H1 (cell line): ENCODE measurements at regions not wholly inside any gene's neighbourhood (a gene's known extent, or its start where the extent isn't known, plus 50 kb on each side); places are given as distances from the start of the nearest gene placed in this dataset.
A peak's percentile ranks its signal among the peaks of the same experiment; 100 is the strongest.

Experiments used
- CTCF ChIA-PET: fragments of 300-600 bp; sonication (Branson Sonifier 250); formaldehyde crosslinking; loops from one replicate; lab custom pipeline; 2021; ENCODE audit not compliant: partially characterized antibody; lab: Charles Lee
- POLR2A ChIA-PET: fragments of 300-600 bp; sonication (Branson Sonifier 250); formaldehyde crosslinking; loops from one replicate; lab custom pipeline; 2021; ENCODE audit warnings: inconsistent platforms; ENCODE audit not compliant: partially characterized antibody; lab: Charles Lee
- DNase-seq, 2 experiments: peaks; one replicate each; pipeline versions ENCODE4 v3.0.0 to v3.0.0-alpha.2; 2010 to 2022; ENCODE audit warnings: low spot score in 2 of 2, low read depth in 1 of 2, mixed read lengths in 1 of 2
- FAIRE-seq: peaks from 2 replicates; lab custom pipeline; 2011; peaks lifted over from hg19 to GRCh38; lab: Jason Lieb, UNC
- H2AFZ ChIP-seq: 2 replicates; pipeline ENCODE4 v1.8.1; 2012; ENCODE audit warnings: low read length, inconsistent platforms
- H2AK5ac ChIP-seq: 2 replicates; pipeline ENCODE4 v1.6.1; 2013; ENCODE audit warnings: low read depth, low read length
- H2BK120ac ChIP-seq: replicated peaks from 2 replicates; pipeline ENCODE3; 2013; ENCODE audit warnings: low read depth, low read length, inconsistent platforms
- H2BK12ac ChIP-seq: 2 replicates; pipeline ENCODE4 v1.6.1; 2013; ENCODE audit warnings: low read depth, low read length
- H2BK15ac ChIP-seq: 2 replicates; pipeline ENCODE4 v1.6.1; 2013; ENCODE audit warnings: low read length
- H2BK20ac ChIP-seq: 2 replicates; pipeline ENCODE4 v1.6.1; 2013; ENCODE audit warnings: low read length
- H2BK5ac ChIP-seq: 2 replicates; pipeline ENCODE4 v1.6.1; 2013; ENCODE audit warnings: low read depth, low read length
- H3K14ac ChIP-seq: 2 replicates; pipeline ENCODE4 v1.6.1; 2013; ENCODE audit warnings: inconsistent platforms; ENCODE audit not compliant: insufficient read length
- H3K18ac ChIP-seq: 2 replicates; pipeline ENCODE4 v1.6.1; 2013; ENCODE audit warnings: low read length; ENCODE audit errors: extremely low read depth
- H3K23ac ChIP-seq: 2 replicates; pipeline ENCODE4 v1.6.1; 2013; ENCODE audit warnings: inconsistent platforms; ENCODE audit not compliant: insufficient read length
- H3K23me2 ChIP-seq: 2 replicates; pipeline ENCODE4 v1.6.1; 2013; ENCODE audit warnings: low read depth, low read length
- H3K27ac ChIP-seq: 2 replicates; pipeline ENCODE4 v1.6.1; 2011; ENCODE audit warnings: low read depth, low read length, inconsistent platforms
- H3K27me3 ChIP-seq, 4 experiments: replicated peaks in 1 of 4; 1 replicate in 1 of 4; 2 replicates in 3 of 4; pipeline versions ENCODE4 v1.6.1 to v1.8.1; 2011 to 2013; ENCODE audit warnings: low read length in 3 of 4, mild to moderate bottlenecking in 3 of 4, inconsistent platforms in 2 of 4, mixed read lengths in 2 of 4, moderate library complexity in 1 of 4; ENCODE audit not compliant: control insufficient read depth in 3 of 4, insufficient read depth in 3 of 4; ENCODE audit errors: extremely low read depth in 1 of 4
- H3K36me3 ChIP-seq, 4 experiments: 2 replicates each; pipeline versions ENCODE4 v1.6.1 to v1.8.1; 2011 to 2013; ENCODE audit warnings: mild to moderate bottlenecking in 4 of 4, low read length in 3 of 4, moderate library complexity in 2 of 4, control low read depth in 1 of 4, inconsistent platforms in 1 of 4; ENCODE audit not compliant: insufficient read depth in 4 of 4, control insufficient read depth in 2 of 4
- H3K4ac ChIP-seq: replicated peaks from 2 replicates; pipeline ENCODE3; 2013; ENCODE audit warnings: low read length, low read depth, mixed read lengths, inconsistent platforms; ENCODE audit not compliant: insufficient read length
- H3K4me1 ChIP-seq, 4 experiments: replicated peaks in 1 of 4; 1 replicate in 1 of 4; 2 replicates in 3 of 4; pipeline versions ENCODE4 v1.6.1 to v1.8.1; 2011 to 2013; ENCODE audit warnings: low read length in 3 of 4, inconsistent platforms in 2 of 4, mixed read lengths in 1 of 4; ENCODE audit not compliant: insufficient read depth in 4 of 4, control insufficient read depth in 3 of 4
- H3K4me2 ChIP-seq, 2 experiments: 2 replicates each; pipeline versions ENCODE4 v1.6.1 to v1.8.1; 2011 to 2013; ENCODE audit warnings: low read depth in 2 of 2, low read length in 2 of 2, control low read depth in 1 of 2, inconsistent platforms in 1 of 2, mild to moderate bottlenecking in 1 of 2; ENCODE audit not compliant: insufficient read depth in 1 of 2
- H3K4me3 ChIP-seq, 4 experiments: fragments of 200-600, 300-600 bp in 1 of 4; sonication (generic), shearing (Covaris generic), sonication (Bioruptor Twin) in 1 of 4; 2 replicates each; pipeline versions ENCODE4 v1.5.1 to v1.8.1; 2011 to 2016; ENCODE audit warnings: low read length in 4 of 4, low read depth in 3 of 4, control low read depth in 2 of 4, inconsistent platforms in 2 of 4, mild to moderate bottlenecking in 2 of 4, mixed read lengths in 1 of 4, moderate library complexity in 1 of 4; ENCODE audit not compliant: insufficient read depth in 2 of 4; ENCODE audit errors: extremely low read depth in 1 of 4
- H3K56ac ChIP-seq: replicated peaks from 2 replicates; pipeline ENCODE3; 2013; ENCODE audit warnings: low read depth, mild to moderate bottlenecking, mixed read lengths, low read length, inconsistent platforms; ENCODE audit not compliant: insufficient read length
- H3K79me1 ChIP-seq: 2 replicates; pipeline ENCODE4 v1.6.1; 2013; ENCODE audit warnings: low read depth, low read length, control low read depth
- H3K79me2 ChIP-seq, 2 experiments: 2 replicates each; pipeline versions ENCODE4 v1.6.1 to v1.8.1; 2012 to 2013; ENCODE audit warnings: low read length in 2 of 2, mild to moderate bottlenecking in 2 of 2, inconsistent platforms in 1 of 2; ENCODE audit not compliant: insufficient read depth in 2 of 2, control insufficient read depth in 1 of 2
- H3K9ac ChIP-seq, 4 experiments: replicated peaks in 1 of 4; 1 replicate in 1 of 4; 2 replicates in 3 of 4; pipeline versions ENCODE4 v1.6.1 to v1.8.1; 2011 to 2013; ENCODE audit warnings: low read depth in 3 of 4, low read length in 3 of 4, control low read depth in 2 of 4, mild to moderate bottlenecking in 2 of 4, moderate library complexity in 2 of 4, inconsistent platforms in 1 of 4; ENCODE audit errors: extremely low read depth in 1 of 4
- H3K9me3 ChIP-seq, 2 experiments: 2 replicates each; pipeline versions ENCODE4 v1.6.1 to v1.8.1; 2012 to 2013; ENCODE audit warnings: mild to moderate bottlenecking in 2 of 2, moderate library complexity in 2 of 2, control low read depth in 1 of 2, inconsistent platforms in 1 of 2, low read depth in 1 of 2, low read length in 1 of 2, mixed read lengths in 1 of 2; ENCODE audit not compliant: insufficient read depth in 2 of 2
- H4K20me1 ChIP-seq, 2 experiments: replicated peaks in 1 of 2; 2 replicates each; pipeline versions ENCODE3 to v1.8.1; 2011 to 2013; ENCODE audit warnings: inconsistent platforms in 2 of 2, low read length in 2 of 2, mild to moderate bottlenecking in 1 of 2; ENCODE audit not compliant: insufficient read depth in 2 of 2, control insufficient read depth in 1 of 2
- H4K5ac ChIP-seq: 2 replicates; pipeline ENCODE4 v1.6.1; 2013; ENCODE audit warnings: low read length, low read depth, mixed read lengths, inconsistent platforms; ENCODE audit not compliant: insufficient read length
- H4K8ac ChIP-seq: 2 replicates; pipeline ENCODE4 v1.8.0; 2013; ENCODE audit warnings: mild to moderate bottlenecking, moderate library complexity, low read length, inconsistent platforms; ENCODE audit not compliant: insufficient read depth; ENCODE audit errors: extremely low read depth
- H4K91ac ChIP-seq: replicated peaks from 2 replicates; pipeline ENCODE3; 2013; ENCODE audit warnings: low read length, mixed read lengths, inconsistent platforms; ENCODE audit not compliant: insufficient read length
- ASH2L ChIP-seq: fragments of 200-600, 300-600 bp; sonication (generic); IDR thresholded peaks from one replicate; pipeline ENCODE4 v1.7.1; 2017; ENCODE audit warnings: low read length
- BACH1 ChIP-seq: IDR thresholded peaks from 2 replicates; pipeline ENCODE4 v1.6.1; 2012; ENCODE audit warnings: low read length, improper control_type of control experiment
- BCL11A ChIP-seq, 2 experiments: IDR thresholded peaks; one replicate each; pipeline ENCODE4 v1.6.1; 2011; ENCODE audit warnings: low read depth in 2 of 2, low read length in 2 of 2, mild to moderate bottlenecking in 2 of 2
- FOSL1 ChIP-seq: IDR thresholded peaks from 2 replicates; pipeline ENCODE4 v1.6.1; 2011; ENCODE audit warnings: mild to moderate bottlenecking, low read depth, low read length, moderate library complexity; ENCODE audit not compliant: insufficient read depth
- GTF2F1 ChIP-seq: IDR thresholded peaks from 2 replicates; pipeline ENCODE4 v1.6.1; 2012; ENCODE audit warnings: low read depth, low read length, improper control_type of control experiment, borderline replicate concordance
- JUN ChIP-seq: IDR thresholded peaks from 2 replicates; pipeline ENCODE4 v1.6.1; 2011; ENCODE audit warnings: low read depth, mild to moderate bottlenecking, improper control_type of control experiment, low read length
- JUND ChIP-seq: IDR thresholded peaks from 2 replicates; pipeline ENCODE4 v1.6.1; 2011; ENCODE audit warnings: mild to moderate bottlenecking, improper control_type of control experiment, low read length
- KDM4A ChIP-seq: IDR thresholded peaks from one replicate; pipeline ENCODE4 v1.7.1; 2012; ENCODE audit warnings: low read depth, mild to moderate bottlenecking, moderate library complexity, low read length, inconsistent platforms; ENCODE audit not compliant: severe bottlenecking
- SAP30 ChIP-seq: fragments of 300-600 bp; sonication (generic); IDR thresholded peaks from 2 replicates; pipeline ENCODE4 v1.7.1; 2012; ENCODE audit warnings: low read length, moderate library complexity, mild to moderate bottlenecking, inconsistent platforms; ENCODE audit not compliant: insufficient read depth, insufficient replicate concordance
- TBP ChIP-seq: IDR thresholded peaks from 2 replicates; pipeline ENCODE4 v1.6.1; 2011; ENCODE audit warnings: low read depth, low read length, improper control_type of control experiment
- TEAD4 ChIP-seq: IDR thresholded peaks from 2 replicates; pipeline ENCODE4 v1.6.1; 2012; ENCODE audit warnings: low read depth, low read length, inconsistent platforms, mixed read lengths
- YY1 ChIP-seq: IDR thresholded peaks from 2 replicates; pipeline ENCODE4 v1.6.1; 2011; ENCODE audit warnings: low read depth, mild to moderate bottlenecking, low read length
- WGBS, 2 experiments: shearing (Covaris generic) in 1 of 2; methylation state at CpG; one replicate each; pipeline versions ENCODE4 v1.1.6 to v1.1.7; 2013 to 2015; ENCODE audit warnings: low lambda C conversion rate in 2 of 2, mixed read lengths in 2 of 2, inconsistent platforms in 1 of 2, low coverage in 1 of 2, missing lambda C conversion rate in 1 of 2; ENCODE audit not compliant: insufficient replicate concordance in 2 of 2, insufficient coverage in 1 of 2, insufficient read length in 1 of 2; ENCODE audit errors: extremely low coverage in 1 of 2, missing lambda C conversion rate in 1 of 2; 5-methylcytosine and 5-hydroxymethylcytosine counted together

- no peak overlapping the region for H3K14ac ChIP-seq
- no peak overlapping the region for H2BK12ac ChIP-seq
- no peaks in the 10 kb centered on the region for H3K9me3 ChIP-seq
- H3K36me3 ChIP-seq, result no peaks in the 10 kb centered on the region
- no peak overlapping the region for H2AFZ ChIP-seq
- no peak overlapping the region for H2AK5ac ChIP-seq
- no peak overlapping the region for H2BK5ac ChIP-seq
- no peak overlapping the region for H2BK15ac ChIP-seq
- peak overlapping the region; percentile 39; the same call in 1 of the 2 replicates for H4K8ac ChIP-seq
- H3K23ac ChIP-seq, result no peak overlapping the region
- H4K91ac ChIP-seq, result no peak overlapping the region
- H3K4me2 ChIP-seq, result no peak overlapping the region
- H3K4me1 ChIP-seq, result no peaks in the 10 kb centered on the region; a peak in 1 of 7 replicates
- no peaks in the 10 kb centered on the region for H3K79me1 ChIP-seq
- no peaks in the 10 kb centered on the region for H3K79me2 ChIP-seq
- no peak overlapping the region for H2BK120ac ChIP-seq
- H3K27ac ChIP-seq, result no peak overlapping the region
- 89% methylated on average over 3 of the region's 3 CpGs; no CpG with 5 or more reads in 1 of the 2 experiments for WGBS, 2 experiments
- no peak overlapping the region for H3K18ac ChIP-seq
- H4K5ac ChIP-seq, result no peak overlapping the region
- POLR2A ChIA-PET, result no interaction called here
- H3K4me3 ChIP-seq, result no peak overlapping the region
- H3K27me3 ChIP-seq, result no peaks in the 10 kb centered on the region
- H3K4ac ChIP-seq, result no peak overlapping the region
- no peak overlapping the region for H3K9ac ChIP-seq
- TF ChIP-seq JUN, result no peak
- TF ChIP-seq BCL11A (IDR thresholded peaks at IDR 0.05; ENCODE audit: low read depth in 2 of 2, low read length in 2 of 2), result no peak
- TF ChIP-seq TBP, result no peak
- no peak for TF ChIP-seq SAP30
- no peak for TF ChIP-seq BACH1
- no peak for TF ChIP-seq FOSL1
- no peak for TF ChIP-seq ASH2L
- TF ChIP-seq KDM4A, result no peak
- no peak for TF ChIP-seq GTF2F1
- no peak for TF ChIP-seq JUND
- TF ChIP-seq YY1, result no peak
- no peak for TF ChIP-seq TEAD4
- FAIRE-seq (no peak), DNase-seq (no peak)
- no peak overlapping the region for H2BK20ac ChIP-seq
- H3K56ac ChIP-seq, result no peak overlapping the region
- no peaks in the 10 kb centered on the region for H3K23me2 ChIP-seq
- no peaks in the 10 kb centered on the region for H4K20me1 ChIP-seq
- CTCF ChIA-PET, result interaction anchor here (0.7 kb wide), 1 partner anchor 88 kb away, joined by 3 read pairs; no protein-coding TSS in a partner anchor
These were observed 215.5 kb downstream of the RNF144A start for GRCh38 chr2:7132753-7133152.
